PC-9 (cell line): ENCODE measurements at regions not wholly inside any gene's neighbourhood (a gene's known extent, or its start where the extent isn't known, plus 50 kb on each side); places are given as distances from the start of the nearest gene placed in this dataset.

Experiments used
- CTCF ChIP-seq: fragments of 200-600 bp; sonication (generic); conservative IDR thresholded peaks from 2 replicates; pipeline ENCODE4 v1.6.1; 2017; ENCODE audit warnings: mixed run types, antibody characterized with exemption, mild to moderate bottlenecking, moderate library complexity
- EZH2 ChIP-seq: fragments of 200-600 bp; sonication (generic); IDR thresholded peaks from 2 replicates; pipeline ENCODE4 v1.8.0; 2017; ENCODE audit warnings: antibody characterized with exemption, low read depth

GRCh38 chr6:149236589-149236988, 80.9 kb upstream of the TAB2 start:
- TF ChIP-seq CTCF (no peak), EZH2 (no peak)
